Cardiac muscle cell (in vitro differentiated cells and primary cell): ENCODE measurements at regions not wholly inside any gene's neighbourhood (a gene's known extent, or its start where the extent isn't known, plus 50 kb on each side); places are given as distances from the start of the nearest gene placed in this dataset.

Experiments used
- DNase-seq, 2 donors: peaks; one replicate each; pipeline versions ENCODE4 v3.0.0 to v3.0.0-alpha.2; 2010 to 2017; ENCODE audit warnings: low read depth in 1 of 2, low spot score in 1 of 2
- H3K27ac ChIP-seq: fragments of 200-600 bp; sonication (generic); 2 replicates; pipeline ENCODE4 v1.5.1; 2016
- H3K27me3 ChIP-seq: fragments of 200-600 bp; sonication (generic); 2 replicates; pipeline ENCODE4 v1.6.0; 2016; ENCODE audit warnings: control low read depth
- H3K36me3 ChIP-seq: fragments of 200-600 bp; sonication (generic); 2 replicates; pipeline ENCODE4 v1.5.1; 2016; ENCODE audit warnings: control low read depth
- H3K4me1 ChIP-seq: fragments of 200-600 bp; sonication (generic); 2 replicates; pipeline ENCODE4 v1.8.1; 2017; ENCODE audit warnings: low read depth, mild to moderate bottlenecking, mixed run types
- H3K4me3 ChIP-seq: fragments of 200-600 bp; sonication (generic); 2 replicates; pipeline ENCODE4 v1.5.1; 2016; ENCODE audit warnings: mild to moderate bottlenecking
- H3K9me3 ChIP-seq: fragments of 200-600 bp; sonication (generic); 2 replicates; pipeline ENCODE4 v1.5.1; 2017; ENCODE audit warnings: low read depth, mild to moderate bottlenecking, control low read depth
- CTCF ChIP-seq: IDR thresholded peaks from 2 replicates; pipeline ENCODE4 v1.5.1; 2012; ENCODE audit warnings: low read depth, mild to moderate bottlenecking, low read length

DNA sequence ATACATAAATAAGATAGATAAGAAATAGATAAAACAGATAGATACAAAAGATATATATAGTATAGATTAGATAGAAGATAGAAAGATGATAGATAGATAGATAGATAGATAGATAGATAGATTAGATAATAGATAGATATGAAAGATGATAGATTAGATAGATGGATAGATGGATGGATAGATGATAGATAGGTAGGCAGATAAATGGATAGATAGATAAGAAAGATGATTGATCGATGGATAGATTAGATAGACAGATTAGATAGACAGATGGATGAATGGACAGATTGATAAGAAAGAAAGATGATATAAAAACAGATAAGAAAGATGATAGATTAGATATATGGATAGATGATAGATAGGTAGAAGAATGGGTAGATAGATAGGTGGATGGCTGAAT lies 90.3 kb downstream of the SMIM20 start:
- H3K36me3 ChIP-seq: no peaks in the 10 kb centered on the region
- H3K9me3 ChIP-seq: no peaks in the 10 kb centered on the region
- TF ChIP-seq CTCF: no peak
- no peak overlapping the region for H3K4me3 ChIP-seq
- H3K4me1 ChIP-seq: no peaks in the 10 kb centered on the region
- no peak for DNase-seq
- H3K27ac ChIP-seq: no peak overlapping the region
- no peaks in the 10 kb centered on the region for H3K27me3 ChIP-seq

DNA sequence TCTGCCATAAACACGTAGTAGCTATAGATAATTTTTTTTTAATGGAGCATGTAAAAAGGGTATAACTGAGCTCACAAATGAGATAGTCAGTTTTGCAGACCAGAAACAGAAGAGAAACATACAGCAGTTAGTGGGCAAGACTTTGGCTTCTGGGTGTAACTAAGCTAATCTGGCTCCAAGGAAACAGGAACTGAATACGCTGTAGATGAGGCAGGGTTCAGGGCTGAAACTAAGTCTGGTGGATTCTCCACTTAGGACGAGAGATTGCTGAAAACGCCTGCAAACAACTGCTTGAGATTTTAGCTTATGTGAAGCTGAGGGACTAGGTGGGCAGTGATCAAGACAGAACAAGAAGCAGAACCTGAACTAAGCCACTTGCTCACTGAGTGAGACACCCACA lies 91.7 kb downstream of the SMIM20 start:
- no peaks in the 10 kb centered on the region for H3K27me3 ChIP-seq
- H3K4me1 ChIP-seq: no peaks in the 10 kb centered on the region
- TF ChIP-seq CTCF: no peak
- no peak for DNase-seq
- H3K36me3 ChIP-seq: no peaks in the 10 kb centered on the region
- no peak overlapping the region for H3K4me3 ChIP-seq
- H3K9me3 ChIP-seq: no peaks in the 10 kb centered on the region
- no peak overlapping the region for H3K27ac ChIP-seq

- no peaks in the 10 kb centered on the region for H3K27me3 ChIP-seq
- H3K9me3 ChIP-seq: no peaks in the 10 kb centered on the region
- no peak for TF ChIP-seq CTCF
- H3K27ac ChIP-seq: no peak overlapping the region
- no peaks in the 10 kb centered on the region for H3K4me1 ChIP-seq
- H3K4me3 ChIP-seq: no peak overlapping the region
- no peaks in the 10 kb centered on the region for H3K36me3 ChIP-seq
- DNase-seq: no peak
These were observed 94.7 kb downstream of the SMIM20 start for GRCh38 chr4:26008737-26009136.

DNA sequence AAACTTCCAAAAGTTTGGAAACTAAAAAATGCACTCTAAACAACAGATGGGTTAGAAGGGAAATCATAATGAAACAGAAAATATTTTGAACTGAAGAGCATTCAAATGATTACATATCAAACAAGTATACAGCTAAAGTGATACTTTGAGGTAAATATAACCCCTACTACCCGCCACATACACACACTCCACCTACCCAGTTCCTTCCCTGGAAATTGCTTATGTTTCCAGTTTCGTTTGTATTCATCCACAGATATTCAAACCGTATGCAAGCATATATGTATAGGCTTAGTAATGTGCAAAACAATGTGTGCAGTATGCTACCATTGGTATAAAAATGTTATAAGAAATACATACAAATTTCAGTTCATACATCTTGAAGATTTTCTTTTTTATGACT lies 95.5 kb downstream of the SMIM20 start:
- Histone ChIP-seq H3K36me3 (no peaks in the 10 kb centered on the region), H3K9me3 (no peaks in the 10 kb centered on the region), H3K27me3 (no peaks in the 10 kb centered on the region), H3K4me1 (no peaks in the 10 kb centered on the region), H3K27ac (no peak overlapping the region), H3K4me3 (no peak overlapping the region)
- TF ChIP-seq CTCF: no peak
- no peak for DNase-seq

- no peaks in the 10 kb centered on the region for H3K9me3 ChIP-seq
- no peaks in the 10 kb centered on the region for H3K4me1 ChIP-seq
- no peak overlapping the region for H3K27ac ChIP-seq
- no peak for TF ChIP-seq CTCF
- no peak overlapping the region for H3K4me3 ChIP-seq
- DNase-seq: no peak
- H3K36me3 ChIP-seq: no peaks in the 10 kb centered on the region
- H3K27me3 ChIP-seq: no peaks in the 10 kb centered on the region
These were observed 96.3 kb downstream of the SMIM20 start for GRCh38 chr4:26010304-26010703.

DNA sequence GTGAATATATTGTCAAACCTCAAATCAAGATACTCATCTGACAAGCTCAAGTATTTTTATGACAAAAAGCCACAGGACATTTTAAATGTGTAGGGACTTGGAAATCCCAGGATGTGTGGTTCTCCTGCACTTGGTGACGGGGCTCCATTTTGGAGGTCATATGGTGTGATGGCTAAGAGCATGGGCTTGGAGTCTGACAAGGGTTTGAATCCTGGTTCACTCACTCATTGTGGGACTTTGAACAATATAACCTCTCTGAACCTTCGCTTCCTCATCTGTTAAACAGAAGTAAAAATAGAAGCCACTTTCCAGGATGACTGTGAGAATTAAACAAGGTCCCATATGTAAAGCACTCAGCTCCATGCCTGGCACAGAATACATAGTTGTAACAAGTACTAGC lies 99.6 kb downstream of the SMIM20 start:
- H3K4me3 ChIP-seq: no peak overlapping the region
- DNase-seq: no peak
- no peaks in the 10 kb centered on the region for H3K4me1 ChIP-seq
- H3K27ac ChIP-seq: no peak overlapping the region
- no peaks in the 10 kb centered on the region for H3K36me3 ChIP-seq
- no peak for TF ChIP-seq CTCF
- H3K27me3 ChIP-seq: no peaks in the 10 kb centered on the region
- H3K9me3 ChIP-seq: no peaks in the 10 kb centered on the region
